Activated effector memory CD4-positive, alpha-beta T cell treated with anti-CD3 and anti-CD28 coated beads, Interleukin-2, amount 50 U/mL, for 16 hours (primary cell): ENCODE measurements at regions not wholly inside any gene's neighbourhood (a gene's known extent, or its start where the extent isn't known, plus 50 kb on each side); places are given as distances from the start of the nearest gene placed in this dataset.

Source experiments
- DNase-seq: peaks from one replicate; pipeline ENCODE4 v3.0.0-alpha.2; 2020

GRCh38 chr5:5652181-5652580, 229.7 kb downstream of the ICE1 start:
- no peak for DNase-seq

GRCh38 chr5:5650949-5651348, 228.5 kb downstream of the ICE1 start:
- no peak for DNase-seq

DNA sequence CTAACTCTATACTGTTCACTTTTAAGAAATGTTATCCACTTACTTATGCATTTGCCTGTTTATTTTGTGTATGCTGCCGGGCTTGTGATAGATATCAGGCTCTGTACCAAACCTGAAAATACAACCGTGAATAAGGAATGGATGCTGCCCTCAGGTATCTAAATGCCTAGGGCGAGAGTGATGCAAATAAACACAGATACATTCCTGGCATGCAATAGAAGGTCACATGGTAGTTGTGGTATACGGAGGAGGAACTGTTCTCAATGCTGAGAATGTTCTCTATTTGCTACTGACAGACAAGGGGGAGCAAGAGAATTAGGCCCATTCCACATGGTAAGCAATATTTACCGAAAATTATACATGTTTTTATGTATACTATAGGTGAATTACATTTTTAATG, 227.8 kb downstream of the ICE1 start:
- DNase-seq: no peak

DNA sequence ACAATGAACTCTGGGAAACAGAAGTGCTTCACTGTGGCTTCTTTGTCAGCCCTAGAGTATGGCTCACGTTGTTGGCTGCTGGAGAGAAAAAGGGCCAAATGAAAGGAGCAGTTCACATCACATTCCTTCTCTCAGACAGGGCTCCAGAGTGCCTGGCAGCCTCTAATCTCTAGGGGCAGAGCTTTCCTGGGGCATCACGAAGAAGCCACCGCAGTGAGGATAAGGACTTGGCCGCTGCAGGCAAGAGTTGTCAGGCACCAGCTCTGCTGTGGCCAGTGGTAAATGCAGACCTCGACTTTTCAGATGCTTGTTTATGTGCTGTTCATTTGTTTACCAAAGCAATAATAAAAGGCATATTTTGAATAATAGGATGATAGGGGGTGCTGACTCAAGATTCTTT, 227.2 kb downstream of the ICE1 start:
- no peak for DNase-seq

DNA sequence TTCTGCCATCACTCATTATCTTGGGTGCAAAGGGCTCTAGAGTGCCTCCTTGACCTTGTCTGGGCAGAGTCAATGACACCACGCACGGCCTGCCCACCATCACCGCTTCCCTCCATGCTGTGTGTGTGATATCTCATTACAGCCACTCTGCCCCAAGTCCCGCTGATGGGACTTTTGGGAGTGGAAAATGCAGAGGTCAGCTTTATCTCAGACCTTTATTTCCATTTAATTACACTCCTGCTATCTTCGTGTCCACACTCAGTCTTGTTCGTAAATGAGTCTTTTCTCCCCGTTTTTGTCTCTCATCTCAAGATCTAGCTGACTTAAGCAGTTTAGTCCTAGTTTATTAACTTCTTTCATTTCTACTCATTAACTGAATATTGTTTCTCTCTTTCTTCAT, 226.2 kb downstream of the ICE1 start:
- DNase-seq: no peak

GRCh38 chr5:5645891-5646290, 223.4 kb downstream of the ICE1 start:
- DNase-seq: no peak

DNA sequence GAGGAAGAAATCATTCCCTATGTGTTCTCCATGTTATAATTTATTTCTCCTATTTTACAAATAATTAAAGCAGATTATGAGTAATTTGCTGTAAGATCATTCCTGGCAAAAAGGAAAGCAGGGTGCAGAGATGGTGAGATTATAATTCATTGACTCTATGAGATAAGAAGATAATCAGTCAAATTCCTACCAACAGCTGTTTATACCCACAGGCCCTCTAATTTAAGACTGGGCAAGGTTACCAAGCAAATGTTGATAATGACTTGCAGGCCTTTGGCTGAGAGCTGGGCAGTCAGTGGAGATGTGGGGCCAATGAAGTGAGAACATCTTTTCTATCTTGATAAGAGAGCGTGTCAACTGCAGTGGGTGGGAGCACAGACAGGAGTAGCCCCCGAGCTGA, 222.7 kb downstream of the ICE1 start:
- no peak for DNase-seq

GRCh38 chr5:5644249-5644648, 221.8 kb downstream of the ICE1 start:
- no peak for DNase-seq

DNA sequence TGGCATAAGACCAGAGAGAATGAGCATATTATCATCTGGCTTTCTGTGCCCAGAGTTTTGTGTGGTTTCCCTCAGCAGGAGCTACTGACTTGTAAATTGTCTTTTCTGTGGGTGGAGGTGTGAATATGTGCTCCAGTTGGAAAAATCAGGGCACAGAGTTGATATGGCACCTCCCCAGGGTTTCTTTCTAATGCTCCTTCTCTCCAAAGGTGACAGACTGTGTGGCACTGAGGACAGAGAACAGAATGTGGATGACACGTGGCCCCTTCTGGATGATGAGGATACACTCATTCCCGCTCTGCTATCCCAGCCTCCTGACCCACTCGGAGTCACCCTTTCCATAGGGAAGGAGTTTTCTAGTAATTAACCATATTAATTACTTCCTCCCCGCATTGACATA, 221.0 kb downstream of the ICE1 start:
- DNase-seq: no peak

GRCh38 chr5:5638211-5638610, 215.7 kb downstream of the ICE1 start:
- DNase-seq: no peak

DNA sequence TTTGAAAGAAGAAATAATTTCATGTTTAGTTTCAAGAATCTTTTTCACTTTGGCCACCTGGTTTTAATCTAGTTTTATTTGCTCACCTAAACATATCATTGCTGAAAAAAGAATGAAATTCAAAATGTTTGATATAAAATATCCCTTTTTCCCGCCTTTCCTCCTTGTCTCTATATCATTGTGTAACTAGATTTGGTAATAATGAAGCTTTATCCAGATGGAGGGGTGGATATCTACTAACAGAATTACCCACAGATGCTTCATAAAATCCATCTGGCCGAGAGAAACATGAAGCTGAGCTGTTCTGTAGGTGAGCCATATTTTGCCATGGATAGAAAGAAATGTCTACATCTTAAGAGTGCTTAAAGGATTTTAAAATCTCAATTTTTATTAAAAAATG, 214.7 kb downstream of the ICE1 start:
- DNase-seq: no peak

GRCh38 chr5:5634817-5635216, 212.3 kb downstream of the ICE1 start:
- DNase-seq: no peak

DNA sequence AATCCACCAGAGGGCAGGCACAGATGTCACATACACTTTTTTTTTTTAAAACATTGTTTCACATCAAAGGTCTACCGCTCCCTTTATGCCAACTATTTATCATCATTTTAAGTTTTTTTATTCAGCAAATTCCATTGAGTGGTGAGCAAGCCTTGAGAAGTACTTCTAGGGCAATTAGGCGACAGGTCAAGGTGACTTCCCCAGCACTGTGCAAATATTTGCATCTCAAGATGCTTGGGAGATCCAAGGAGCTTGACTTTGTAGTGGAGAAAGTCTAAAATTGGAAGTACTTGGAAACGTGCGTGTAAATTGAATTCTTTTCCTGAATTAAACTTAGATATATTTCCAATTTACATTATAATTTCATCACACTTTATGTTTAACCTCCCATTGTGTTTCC, 211.1 kb downstream of the ICE1 start:
- DNase-seq: no peak

DNA sequence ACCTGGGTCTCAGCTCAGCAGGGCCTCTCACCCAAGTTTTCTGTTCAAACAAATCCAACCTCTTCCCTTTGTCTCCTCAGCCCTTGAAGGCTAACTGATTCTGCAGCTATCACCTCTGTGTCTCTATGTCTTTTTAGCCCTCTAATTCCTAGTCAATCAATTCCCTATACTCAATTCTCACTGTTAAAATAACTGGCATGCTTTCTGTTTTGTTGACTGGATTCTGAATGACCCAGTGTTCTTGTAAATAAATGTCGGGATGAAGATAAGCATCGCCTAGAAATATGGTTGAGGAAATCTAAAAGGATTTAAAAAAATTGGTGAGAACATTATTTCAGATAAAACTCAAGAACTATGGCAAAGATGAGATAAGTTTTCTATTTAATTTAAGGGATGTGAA, 210.2 kb downstream of the ICE1 start:
- no peak for DNase-seq

GRCh38 chr5:5629607-5629978, 207.1 kb downstream of the ICE1 start:
- no peak for DNase-seq

DNA sequence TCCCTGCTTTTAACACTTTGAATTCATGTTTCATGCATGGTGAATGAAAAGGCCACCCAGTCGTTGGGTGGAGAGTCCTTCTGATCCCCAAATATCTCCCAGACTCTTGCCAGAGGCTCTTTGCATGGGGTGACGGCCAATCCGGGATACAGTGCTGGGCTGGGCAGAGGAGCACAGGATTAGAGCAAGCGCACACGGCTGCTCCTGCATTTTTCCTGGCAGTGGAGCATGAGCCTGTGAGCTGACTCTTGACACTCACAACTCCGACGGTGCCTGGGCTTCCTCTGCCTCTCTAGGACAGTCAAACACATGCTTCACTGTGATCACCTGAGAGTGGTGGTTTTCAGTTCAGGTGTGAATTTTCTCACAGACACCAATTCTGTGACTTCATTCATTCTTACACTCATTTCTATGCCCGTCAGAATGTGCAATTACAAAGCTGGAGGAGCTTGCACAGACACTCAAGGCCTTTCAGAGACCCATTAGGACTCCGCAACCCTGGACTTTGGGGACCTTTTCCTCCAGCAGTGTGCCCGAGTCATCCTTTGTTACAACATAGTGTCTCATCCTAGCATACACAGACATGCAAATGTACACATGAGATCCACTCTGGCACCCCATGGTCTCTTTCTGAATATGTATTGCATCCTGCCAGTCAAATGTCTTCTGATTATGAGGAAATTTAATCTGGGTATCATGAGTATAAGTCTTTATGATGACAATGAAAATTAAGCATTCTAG, 206.6 kb downstream of the ICE1 start:
- DNase-seq: no peak

GRCh38 chr5:5626412-5626811, 203.9 kb downstream of the ICE1 start:
- DNase-seq: no peak

- no peak for DNase-seq
Observed at GRCh38 chr5:5625491-5625890, 203.0 kb downstream of the ICE1 start.

DNA sequence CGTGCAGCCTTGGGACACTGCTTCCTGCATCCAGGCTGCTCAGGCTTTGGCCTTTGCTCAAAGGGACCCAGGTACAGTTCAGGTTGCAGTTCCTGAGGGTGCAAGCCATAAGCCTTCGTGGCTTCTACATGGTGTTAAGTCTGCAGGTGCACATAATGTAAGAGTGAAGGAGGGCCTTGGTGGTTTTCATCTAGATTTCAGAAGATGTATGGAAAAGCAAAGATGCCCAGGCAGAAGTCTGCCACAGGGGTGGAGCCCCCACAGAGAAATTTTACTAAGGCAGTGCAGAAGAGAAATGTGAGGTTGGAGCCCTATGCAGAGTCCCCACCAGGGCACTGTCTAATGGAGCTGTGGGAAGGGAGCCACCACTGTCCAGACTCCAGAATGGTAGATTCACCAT, 200.9 kb downstream of the ICE1 start:
- DNase-seq: no peak

GRCh38 chr5:5622806-5623205, 200.3 kb downstream of the ICE1 start:
- DNase-seq: no peak

DNA sequence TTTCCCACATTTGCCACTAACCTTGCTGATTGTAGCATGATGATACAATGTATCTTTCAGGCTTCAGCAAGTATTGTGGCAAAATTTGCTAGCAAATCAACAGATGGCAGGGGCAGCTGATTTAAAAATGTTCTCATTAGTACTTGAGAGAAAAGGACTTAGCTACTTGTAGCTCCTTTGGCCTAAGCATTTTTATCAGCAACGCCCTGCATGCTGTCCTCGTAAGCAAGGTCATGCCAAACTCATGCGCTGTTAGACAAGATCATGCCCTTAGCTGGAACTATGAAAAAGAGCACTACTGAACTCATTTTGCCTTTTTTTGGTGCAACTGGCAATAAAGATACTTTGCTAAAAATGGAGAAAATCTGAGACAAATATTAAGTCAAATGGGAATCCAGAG, 197.1 kb downstream of the ICE1 start:
- DNase-seq: no peak

- DNase-seq: no peak
Observed at GRCh38 chr5:5617024-5617423, 194.5 kb downstream of the ICE1 start.

DNA sequence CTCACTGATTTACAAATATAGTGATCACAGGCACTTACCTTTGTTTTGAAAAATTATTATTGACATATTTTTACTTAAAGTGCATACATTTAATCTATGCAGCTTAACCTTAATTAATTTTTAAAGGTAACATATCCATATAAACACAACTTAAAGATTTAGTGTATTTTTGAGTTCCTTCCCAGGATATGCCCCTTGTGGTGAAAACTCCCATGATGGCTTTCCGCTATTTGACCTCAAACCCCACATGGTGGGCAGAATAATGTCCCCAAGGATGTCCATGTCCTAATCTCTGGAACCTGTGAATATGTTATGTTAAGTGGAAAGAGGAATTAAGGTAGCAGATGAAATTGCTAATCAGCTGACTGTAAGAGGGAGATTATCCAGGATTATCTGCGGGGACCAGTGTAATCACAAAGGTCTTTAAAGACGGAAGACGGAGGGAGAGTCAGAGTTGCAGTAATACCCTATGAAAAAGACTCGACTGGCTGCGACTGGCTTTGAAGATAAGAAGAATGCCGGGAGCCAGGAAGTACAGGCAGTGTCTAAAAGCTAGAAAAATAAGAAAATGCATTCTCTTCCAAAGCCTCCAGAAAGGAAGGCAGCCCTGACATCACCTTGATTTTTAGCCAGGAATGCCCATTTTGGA, 193.9 kb downstream of the ICE1 start:
- DNase-seq: no peak

GRCh38 chr5:5615569-5615968, 193.1 kb downstream of the ICE1 start:
- no peak for DNase-seq
